SK-N-SH treated with all-trans-retinoic acid at 6 μM for 48 hours (cell line): ENCODE measurements at regions not wholly inside any gene's neighbourhood (a gene's known extent, or its start where the extent isn't known, plus 50 kb on each side); places are given as distances from the start of the nearest gene placed in this dataset.

Experiments
- ARNTL ChIP-seq: fragments of 450-650 bp; formaldehyde crosslinking; IDR thresholded peaks from 2 replicates; pipeline ENCODE4 v1.5.0; 2020; ENCODE audit warnings: low read depth, mild to moderate bottlenecking, moderate library complexity, borderline replicate concordance
- CSRNP3 ChIP-seq: fragments of 250-450 bp; sonication (Bioruptor Pico); IDR thresholded peaks from 2 replicates; pipeline ENCODE4 v1.5.1; 2021; ENCODE audit warnings: mild to moderate bottlenecking, moderate library complexity
- ISL1 ChIP-seq: fragments of 250-450 bp; sonication (Bioruptor Pico); IDR thresholded peaks from 2 replicates; pipeline ENCODE4 v2.1.2; 2022; ENCODE audit warnings: mild to moderate bottlenecking, moderate library complexity
- OSR1 ChIP-seq: fragments of 250-450 bp; sonication (Bioruptor Pico); IDR thresholded peaks from 2 replicates; pipeline ENCODE4 v1.8.0; 2022; ENCODE audit warnings: moderate library complexity, mild to moderate bottlenecking, inconsistent platforms
- PATZ1 ChIP-seq: fragments of 250-450 bp; sonication (Bioruptor Pico); IDR thresholded peaks from 2 replicates; pipeline ENCODE4 v1.8.0; 2020; ENCODE audit warnings: mild to moderate bottlenecking, moderate library complexity, borderline replicate concordance
- SNAI2 ChIP-seq: fragments of 250-450 bp; sonication (Bioruptor Pico); IDR thresholded peaks from 2 replicates; pipeline ENCODE4 v1.5.0; 2020; ENCODE audit warnings: mild to moderate bottlenecking, moderate library complexity
- TOX ChIP-seq: fragments of 250-450 bp; sonication (Bioruptor Pico); IDR thresholded peaks from 2 replicates; pipeline ENCODE4 v1.8.0; 2021; ENCODE audit warnings: mild to moderate bottlenecking, moderate library complexity, borderline replicate concordance
- ZC3H10 ChIP-seq: fragments of 250-450 bp; sonication (Bioruptor Pico); IDR thresholded peaks from 2 replicates; pipeline ENCODE4 v1.5.1; 2021; ENCODE audit warnings: mild to moderate bottlenecking, moderate library complexity
- ZFP30 ChIP-seq: fragments of 450-650 bp; formaldehyde crosslinking; IDR thresholded peaks from 2 replicates; pipeline ENCODE4 v1.5.0; 2022; ENCODE audit warnings: mild to moderate bottlenecking, moderate library complexity
- ZNF565 ChIP-seq: fragments of 450-650 bp; formaldehyde crosslinking; conservative IDR thresholded peaks from 2 replicates; pipeline ENCODE4 v1.5.0; 2020; ENCODE audit warnings: low read depth, mild to moderate bottlenecking, moderate library complexity
- ZNF70 ChIP-seq: fragments of 450-650 bp; formaldehyde crosslinking; IDR thresholded peaks from 2 replicates; pipeline ENCODE4 v1.5.0; 2020; ENCODE audit warnings: mild to moderate bottlenecking, moderate library complexity

GRCh38 chr20:19108155-19108554, 104.3 kb upstream of the SLC24A3 start:
- no peak for TF ChIP-seq ARNTL (CRISPR knock-in tag)
- TF ChIP-seq PATZ1 (CRISPR knock-in tag) = no peak
- no peak for TF ChIP-seq SNAI2 (CRISPR knock-in tag)
- TF ChIP-seq ZFP30 (CRISPR knock-in tag) = no peak
- TF ChIP-seq ZNF565 = no peak
- TF ChIP-seq ZNF70 (CRISPR knock-in tag) = no peak
- TF ChIP-seq ZC3H10 (CRISPR knock-in tag) = no peak
- no peak for TF ChIP-seq ISL1 (CRISPR knock-in tag)
- no peak for TF ChIP-seq OSR1 (CRISPR knock-in tag)
- TF ChIP-seq TOX (CRISPR knock-in tag) = no peak
- TF ChIP-seq CSRNP3 = no peak
